ENCODE measurements at regions not wholly inside any gene's neighbourhood (a gene's known extent, or its start where the extent isn't known, plus 50 kb on each side); places are given as distances from the start of the nearest gene placed in this dataset.

DNA sequence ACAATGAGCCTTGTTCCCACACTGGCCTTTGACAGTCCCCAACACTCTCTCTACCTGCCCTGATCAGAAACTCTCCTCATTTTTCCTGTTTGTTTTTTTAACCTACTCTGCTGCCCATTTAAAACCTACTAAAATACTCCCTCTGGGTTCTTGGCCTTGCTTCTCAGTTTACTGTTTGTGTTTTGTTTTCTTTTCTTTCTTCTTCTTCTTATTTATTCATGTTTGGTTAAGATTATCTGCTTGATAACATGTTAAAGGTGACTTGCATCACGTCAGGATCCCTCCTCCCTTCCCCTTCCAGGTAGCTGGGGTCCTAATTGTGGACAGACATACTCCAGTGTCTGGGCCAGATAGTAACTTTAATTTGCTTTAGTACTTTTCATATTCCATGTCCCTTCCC is 95.0 kb upstream of the KCNA4 start:
- TF ChIP-seq, protein P1, sequence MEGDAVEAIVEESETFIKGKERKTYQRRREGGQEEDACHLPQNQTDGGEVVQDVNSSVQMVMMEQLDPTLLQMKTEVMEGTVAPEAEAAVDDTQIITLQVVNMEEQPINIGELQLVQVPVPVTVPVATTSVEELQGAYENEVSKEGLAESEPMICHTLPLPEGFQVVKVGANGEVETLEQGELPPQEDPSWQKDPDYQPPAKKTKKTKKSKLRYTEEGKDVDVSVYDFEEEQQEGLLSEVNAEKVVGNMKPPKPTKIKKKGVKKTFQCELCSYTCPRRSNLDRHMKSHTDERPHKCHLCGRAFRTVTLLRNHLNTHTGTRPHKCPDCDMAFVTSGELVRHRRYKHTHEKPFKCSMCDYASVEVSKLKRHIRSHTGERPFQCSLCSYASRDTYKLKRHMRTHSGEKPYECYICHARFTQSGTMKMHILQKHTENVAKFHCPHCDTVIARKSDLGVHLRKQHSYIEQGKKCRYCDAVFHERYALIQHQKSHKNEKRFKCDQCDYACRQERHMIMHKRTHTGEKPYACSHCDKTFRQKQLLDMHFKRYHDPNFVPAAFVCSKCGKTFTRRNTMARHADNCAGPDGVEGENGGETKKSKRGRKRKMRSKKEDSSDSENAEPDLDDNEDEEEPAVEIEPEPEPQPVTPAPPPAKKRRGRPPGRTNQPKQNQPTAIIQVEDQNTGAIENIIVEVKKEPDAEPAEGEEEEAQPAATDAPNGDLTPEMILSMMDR (IDR thresholded peaks at IDR 0.05; ENCODE audit: insufficient read depth, low read length, poor library complexity, severe bottlenecking), result no peak
- TF ChIP-seq EZH2phosphoT487 (conservative IDR thresholded peaks at IDR 0.05; ENCODE audit: low read length), result no peak

Measured in SU-DHL-6 (cell line).